ENCODE measurements at regions not wholly inside any gene's neighbourhood (a gene's known extent, or its start where the extent isn't known, plus 50 kb on each side); places are given as distances from the start of the nearest gene placed in this dataset.

DNA sequence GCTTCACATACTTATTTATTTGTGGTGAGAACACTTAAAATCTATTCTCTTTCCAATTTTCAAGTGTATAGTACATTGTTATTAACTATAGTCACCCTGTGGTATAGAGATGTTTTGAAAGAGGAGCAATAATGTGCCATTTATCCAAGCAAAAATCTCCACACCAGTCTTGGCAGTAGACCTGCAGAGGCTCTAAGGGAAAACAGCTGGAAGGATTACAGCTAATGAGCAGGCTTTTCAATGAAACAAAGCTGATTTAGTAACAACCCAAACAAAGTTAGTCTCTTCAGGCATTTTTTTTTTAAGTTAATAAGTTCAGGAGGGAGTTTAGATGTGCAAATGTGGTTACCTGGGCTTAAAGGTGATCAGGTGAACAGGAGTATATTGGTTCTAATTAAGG lies 101.9 kb downstream of the EVX1 start:
- Histone ChIP-seq H3K27ac (no peak overlapping the region), H3K9me3 (no peaks in the 10 kb centered on the region), H3K4me3 (no peak overlapping the region), H3K4me1 (no peaks in the 10 kb centered on the region), H3K36me3 (no peaks in the 10 kb centered on the region), H3K27me3 (no peaks in the 10 kb centered on the region)
- TF ChIP-seq, protein P1, sequence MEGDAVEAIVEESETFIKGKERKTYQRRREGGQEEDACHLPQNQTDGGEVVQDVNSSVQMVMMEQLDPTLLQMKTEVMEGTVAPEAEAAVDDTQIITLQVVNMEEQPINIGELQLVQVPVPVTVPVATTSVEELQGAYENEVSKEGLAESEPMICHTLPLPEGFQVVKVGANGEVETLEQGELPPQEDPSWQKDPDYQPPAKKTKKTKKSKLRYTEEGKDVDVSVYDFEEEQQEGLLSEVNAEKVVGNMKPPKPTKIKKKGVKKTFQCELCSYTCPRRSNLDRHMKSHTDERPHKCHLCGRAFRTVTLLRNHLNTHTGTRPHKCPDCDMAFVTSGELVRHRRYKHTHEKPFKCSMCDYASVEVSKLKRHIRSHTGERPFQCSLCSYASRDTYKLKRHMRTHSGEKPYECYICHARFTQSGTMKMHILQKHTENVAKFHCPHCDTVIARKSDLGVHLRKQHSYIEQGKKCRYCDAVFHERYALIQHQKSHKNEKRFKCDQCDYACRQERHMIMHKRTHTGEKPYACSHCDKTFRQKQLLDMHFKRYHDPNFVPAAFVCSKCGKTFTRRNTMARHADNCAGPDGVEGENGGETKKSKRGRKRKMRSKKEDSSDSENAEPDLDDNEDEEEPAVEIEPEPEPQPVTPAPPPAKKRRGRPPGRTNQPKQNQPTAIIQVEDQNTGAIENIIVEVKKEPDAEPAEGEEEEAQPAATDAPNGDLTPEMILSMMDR (IDR thresholded peaks at IDR 0.05), result no peak
- no peak for DNase-seq (ENCODE audit: low spot score in 2 of 2)
- intact Hi-C loops (cut with DNase I), result no loop called here

DNA sequence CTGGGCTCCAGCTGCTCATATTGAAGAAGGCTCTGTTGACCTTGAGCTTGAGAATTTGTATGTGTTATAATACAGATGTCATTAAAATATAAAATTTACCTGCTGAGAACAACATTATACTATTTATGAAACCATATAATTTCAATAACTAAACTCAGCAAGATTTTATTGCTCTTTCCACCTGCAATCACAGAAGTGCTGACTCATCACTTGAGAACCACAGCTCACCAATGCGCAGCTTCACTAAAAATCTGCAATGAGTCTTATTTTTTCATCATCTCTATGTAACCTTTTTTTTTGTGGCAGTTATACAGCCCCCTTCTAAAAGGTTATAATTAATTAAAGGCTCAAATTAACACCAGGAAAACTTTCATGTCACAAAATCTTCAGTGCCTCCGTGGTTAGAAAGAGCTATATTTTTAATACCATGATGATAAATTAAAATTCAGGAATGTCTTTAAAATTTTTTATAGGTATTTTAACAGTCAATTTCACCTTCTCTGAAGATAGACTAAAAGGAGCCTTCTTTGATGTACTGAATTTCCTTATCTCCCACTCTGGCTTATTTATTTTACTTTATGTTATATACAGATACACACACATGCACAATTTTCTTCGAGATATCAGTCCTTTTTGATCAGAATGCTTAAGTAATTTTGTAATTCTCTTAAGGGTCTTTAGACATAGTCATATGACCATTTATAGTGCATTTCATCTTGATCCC lies 102.7 kb downstream of the EVX1 start:
- TF ChIP-seq, protein P1 (IDR thresholded peaks at IDR 0.05), result no peak
- Histone ChIP-seq H3K4me1 (no peaks in the 10 kb centered on the region), H3K27ac (no peak overlapping the region), H3K9me3 (no peaks in the 10 kb centered on the region), H3K4me3 (no peak overlapping the region), H3K27me3 (no peaks in the 10 kb centered on the region), H3K36me3 (no peaks in the 10 kb centered on the region)
- no peak for DNase-seq (ENCODE audit: low spot score in 2 of 2)
- intact Hi-C loops (cut with DNase I), result no loop called here

DNA sequence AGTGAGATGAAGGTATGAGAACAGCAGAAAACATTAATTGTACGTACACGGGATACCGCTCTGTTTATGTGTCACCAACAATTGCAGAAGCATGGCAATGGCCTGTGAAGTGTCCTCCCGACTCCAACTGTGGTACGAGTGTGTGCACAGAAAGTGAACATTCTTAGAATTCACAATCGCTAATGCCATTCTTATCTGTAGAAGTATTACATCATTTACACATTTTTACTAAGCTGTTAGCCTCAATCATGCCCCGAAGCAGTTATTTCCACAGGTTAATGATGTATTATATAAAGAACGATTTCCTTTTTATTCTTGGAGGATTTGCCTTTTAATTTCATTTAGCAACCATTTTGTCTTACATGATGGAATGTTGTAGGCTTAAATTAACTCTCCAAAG lies 103.4 kb downstream of the EVX1 start:
- no peak overlapping the region for H3K4me3 ChIP-seq

DNA sequence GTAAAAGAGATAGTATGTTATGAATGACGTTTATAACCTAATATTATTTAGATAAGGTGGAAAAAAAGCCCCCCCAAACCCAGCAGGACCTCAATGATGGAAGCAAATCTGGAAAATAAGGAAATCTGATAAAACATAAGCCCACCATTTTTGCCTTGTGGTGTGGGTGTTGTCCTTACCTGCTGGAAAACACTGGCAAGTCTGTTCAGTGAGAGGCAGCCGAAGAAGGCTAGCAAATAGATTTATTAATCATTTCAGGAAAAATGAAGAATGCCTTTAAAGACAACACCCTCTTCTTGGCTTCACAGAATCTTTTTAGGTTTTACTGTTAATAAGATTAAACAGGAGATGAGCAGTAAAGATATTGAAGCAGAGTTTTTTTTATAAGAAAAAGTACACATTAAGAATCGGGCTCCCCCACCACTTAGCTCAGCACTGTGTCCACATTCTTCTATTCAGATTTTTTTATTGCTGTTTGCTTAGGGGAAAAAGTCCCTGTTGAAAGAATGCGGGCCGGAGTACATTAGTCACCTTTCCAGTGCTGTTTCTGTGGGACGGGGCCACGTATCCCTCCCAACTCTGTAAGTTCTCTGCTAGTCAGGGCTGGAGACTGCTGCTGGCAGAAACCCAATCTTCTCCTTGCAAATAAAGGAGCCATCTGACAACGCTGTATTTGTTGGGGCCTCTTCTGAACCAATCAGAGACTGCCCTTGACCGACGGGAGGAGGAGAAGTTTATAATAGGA lies 104.1 kb downstream of the EVX1 start:
- H3K27ac ChIP-seq, result no peak overlapping the region
- TF ChIP-seq, protein P1 (IDR thresholded peaks at IDR 0.05), result no peak
- no peaks in the 10 kb centered on the region for H3K4me1 ChIP-seq
- no peaks in the 10 kb centered on the region for H3K27me3 ChIP-seq
- no peak overlapping the region for H3K4me3 ChIP-seq
- no peaks in the 10 kb centered on the region for H3K36me3 ChIP-seq
- intact Hi-C loops (cut with DNase I), result no loop called here
- DNase-seq (ENCODE audit: low spot score in 2 of 2), result no peak
- H3K9me3 ChIP-seq, result no peaks in the 10 kb centered on the region

More for the DNA sequence above, 103.4 kb downstream of the EVX1 start:
- H3K27me3 ChIP-seq, result no peaks in the 10 kb centered on the region
- no peaks in the 10 kb centered on the region for H3K4me1 ChIP-seq
- intact Hi-C loops (cut with DNase I), result no loop called here
- no peak overlapping the region for H3K27ac ChIP-seq
- DNase-seq (ENCODE audit: low spot score in 2 of 2), result no peak
- no peaks in the 10 kb centered on the region for H3K36me3 ChIP-seq
- no peaks in the 10 kb centered on the region for H3K9me3 ChIP-seq
- TF ChIP-seq, protein P1 (IDR thresholded peaks at IDR 0.05), result no peak

DNA sequence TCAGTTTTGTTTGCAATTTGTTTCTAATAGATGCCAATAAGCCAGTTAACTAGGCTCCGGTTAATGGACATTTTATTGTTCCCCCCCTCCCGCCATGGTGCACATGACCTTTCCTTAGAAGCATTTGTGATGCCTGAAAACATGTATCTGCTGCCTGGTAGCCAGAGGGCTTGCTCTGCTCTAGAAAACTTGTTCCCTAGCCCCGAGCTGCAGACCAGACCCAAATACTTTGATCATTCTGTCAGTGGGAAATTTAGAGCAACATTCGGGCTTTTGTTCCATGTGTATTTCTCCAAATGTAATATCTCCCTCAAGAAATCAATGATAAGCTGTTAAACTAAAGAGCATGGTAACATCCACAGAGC lies 104.7 kb downstream of the EVX1 start:
- H3K4me3 ChIP-seq, result no peak overlapping the region
- intact Hi-C loops (cut with DNase I), result no loop called here
- no peak for DNase-seq (ENCODE audit: low spot score in 2 of 2)
- no peaks in the 10 kb centered on the region for H3K36me3 ChIP-seq
- no peaks in the 10 kb centered on the region for H3K4me1 ChIP-seq
- H3K27me3 ChIP-seq, result no peaks in the 10 kb centered on the region
- H3K27ac ChIP-seq, result no peak overlapping the region
- TF ChIP-seq, protein P1 (IDR thresholded peaks at IDR 0.05), result no peak
- H3K9me3 ChIP-seq, result no peaks in the 10 kb centered on the region
